Endodermal cell (in vitro differentiated cells): ENCODE measurements at regions not wholly inside any gene's neighbourhood (a gene's known extent, or its start where the extent isn't known, plus 50 kb on each side); places are given as distances from the start of the nearest gene placed in this dataset.

Source experiments
- DNase-seq: peaks from one replicate; pipeline ENCODE4 v3.0.0-alpha.2; 2017
- H3K27ac ChIP-seq: 2 replicates; pipeline ENCODE4 v1.5.1; 2013; ENCODE audit warnings: mild to moderate bottlenecking, low read depth, low read length, moderate library complexity
- H3K27me3 ChIP-seq: 2 replicates; pipeline ENCODE4 v1.6.1; 2013; ENCODE audit warnings: mild to moderate bottlenecking, low read length, moderate library complexity; ENCODE audit not compliant: insufficient read depth, control insufficient read depth, poor library complexity, severe bottlenecking
- H3K36me3 ChIP-seq: 2 replicates; pipeline ENCODE4 v1.7.0; 2013; ENCODE audit warnings: mild to moderate bottlenecking, low read length, moderate library complexity; ENCODE audit not compliant: control insufficient read depth, insufficient read depth
- H3K4me1 ChIP-seq: one replicate; pipeline ENCODE4 v1.7.0; 2013; ENCODE audit warnings: low read length; ENCODE audit not compliant: control insufficient read depth, insufficient read depth
- H3K4me3 ChIP-seq: 2 replicates; pipeline ENCODE4 v1.5.1; 2013; ENCODE audit warnings: mild to moderate bottlenecking, low read length, moderate library complexity
- H3K9ac ChIP-seq: 2 replicates; pipeline ENCODE4 v1.6.1; 2013; ENCODE audit warnings: mild to moderate bottlenecking, low read length, moderate library complexity; ENCODE audit not compliant: poor library complexity, severe bottlenecking; ENCODE audit errors: extremely low read depth
- H3K9me3 ChIP-seq: 2 replicates; pipeline ENCODE4 v1.6.1; 2013; ENCODE audit warnings: mild to moderate bottlenecking, low read length, moderate library complexity; ENCODE audit not compliant: control insufficient read depth
- H3K27ac Mint-ChIP-seq: 2 replicates; pipeline ENCODE4 v1.8.0; 2020; ENCODE audit warnings: mixed read lengths
- H3K27me3 Mint-ChIP-seq: 2 replicates; pipeline ENCODE4 v1.8.0; 2021; ENCODE audit warnings: mild to moderate bottlenecking, mixed read lengths; ENCODE audit not compliant: insufficient read depth
- H3K36me3 Mint-ChIP-seq: 2 replicates; pipeline ENCODE4 v1.8.0; 2020; ENCODE audit warnings: low read depth, mixed read lengths
- H3K4me1 Mint-ChIP-seq: 2 replicates; pipeline ENCODE4 v1.8.0; 2020; ENCODE audit warnings: mixed read lengths
- H3K4me3 Mint-ChIP-seq: 2 replicates; pipeline ENCODE4 v1.8.0; 2020; ENCODE audit warnings: mild to moderate bottlenecking, moderate library complexity, mixed read lengths
- H3K9me3 Mint-ChIP-seq: 2 replicates; pipeline ENCODE4 v1.8.0; 2020; ENCODE audit warnings: mild to moderate bottlenecking, mixed read lengths
- CTCF ChIP-seq: fragments of 200-600 bp; sonication (generic); conservative IDR thresholded peaks from 2 replicates; pipeline ENCODE4 v1.5.0; 2021; ENCODE audit warnings: antibody characterized with exemption, mild to moderate bottlenecking
- WGBS, 2 experiments: methylation state at CpG; one replicate each; pipeline versions ENCODE4 v1.1.5 to v1.1.7; 2013; ENCODE audit warnings: missing lambda C conversion rate in 2 of 2, mixed read lengths in 1 of 2; ENCODE audit not compliant: insufficient coverage in 1 of 2, insufficient read length in 1 of 2; 5-methylcytosine and 5-hydroxymethylcytosine counted together

GRCh38 chr12:93089805-93090569 lies 160.9 kb upstream of the EEA1 start:
- Mint-ChIP-seq H3K36me3 (peaks cover 11% of the 10 kb centered on the region), H3K9me3 (peaks cover 22% of the 10 kb centered on the region), H3K27ac (peak overlapping the region; percentile 49), H3K4me1 (peaks cover 25% of the 10 kb centered on the region), H3K4me3 (no peak overlapping the region), H3K27me3 (no peaks in the 10 kb centered on the region)
- Histone ChIP-seq H3K27me3 (no peaks in the 10 kb centered on the region), H3K27ac (no peak overlapping the region), H3K4me1 (peaks cover 9% of the 10 kb centered on the region), H3K4me3 (no peak overlapping the region), H3K9ac (no peak overlapping the region), H3K36me3 (peaks cover 4% of the 10 kb centered on the region), H3K9me3 (peaks cover 19% of the 10 kb centered on the region)
- TF ChIP-seq CTCF, result no peak
- 95 to 96% methylated on average over 3 to 5 of the region's 5 CpGs for WGBS, 2 experiments
- no peak for DNase-seq

- peaks cover 10% of the 10 kb centered on the region for H3K36me3 Mint-ChIP-seq
- no peak overlapping the region for H3K27ac Mint-ChIP-seq
These were observed 161.7 kb upstream of the EEA1 start for GRCh38 chr12:93090731-93091172.

GRCh38 chr12:93091886-93092648 lies 163.0 kb upstream of the EEA1 start:
- Mint-ChIP-seq H3K36me3 (peaks cover 2% of the 10 kb centered on the region), H3K27ac (peak overlapping the region; percentile 16), H3K27me3 (no peaks in the 10 kb centered on the region), H3K4me3 (no peak overlapping the region), H3K9me3 (peaks cover 2% of the 10 kb centered on the region), H3K4me1 (peaks cover 31% of the 10 kb centered on the region)
- Histone ChIP-seq H3K4me1 (peaks cover 7% of the 10 kb centered on the region), H3K4me3 (no peak overlapping the region), H3K9ac (no peak overlapping the region), H3K36me3 (no peaks in the 10 kb centered on the region), H3K27me3 (no peaks in the 10 kb centered on the region), H3K27ac (no peak overlapping the region), H3K9me3 (no peaks in the 10 kb centered on the region)
- no peak for TF ChIP-seq CTCF
- 95 to 96% methylated on average over 5 to 6 of the region's 6 CpGs for WGBS, 2 experiments
- no peak for DNase-seq

More at GRCh38 chr12:93090731-93091172, 161.7 kb upstream of the EEA1 start:
- Histone ChIP-seq H3K27me3 (no peaks in the 10 kb centered on the region), H3K27ac (no peak overlapping the region), H3K4me3 (no peak overlapping the region), H3K36me3 (peaks cover 4% of the 10 kb centered on the region), H3K4me1 (peaks cover 4% of the 10 kb centered on the region), H3K9me3 (peaks cover 12% of the 10 kb centered on the region), H3K9ac (no peak overlapping the region)
- no peak overlapping the region for H3K4me3 Mint-ChIP-seq
- no peak for TF ChIP-seq CTCF
- no peaks in the 10 kb centered on the region for H3K27me3 Mint-ChIP-seq
- peaks cover 27% of the 10 kb centered on the region for H3K4me1 Mint-ChIP-seq
- DNase-seq, result no peak
- peaks cover 15% of the 10 kb centered on the region for H3K9me3 Mint-ChIP-seq
